Sigmoid colon (tissue), 6 donors: ENCODE measurements at regions not wholly inside any gene's neighbourhood (a gene's known extent, or its start where the extent isn't known, plus 50 kb on each side); places are given as distances from the start of the nearest gene placed in this dataset.
"Not testable (repeated sequence)": the region's sequence is repeated elsewhere in the genome, so short reads cannot be mapped to it uniquely, and the experiment has no call there.

ENCODE experiments used
- DNase-seq: peaks from one replicate; pipeline ENCODE4 v3.0.0-alpha.2; 2019
- H3K27ac ChIP-seq, 4 donors: fragments of 200-600 bp; sonication (generic); one replicate each; pipeline ENCODE4 v1.5.1; 2016 to 2019; ENCODE audit warnings: mild to moderate bottlenecking in 1 of 4
- H3K27me3 ChIP-seq, 3 donors: fragments of 200-600 bp; sonication (generic); one replicate each; pipeline ENCODE4 v1.5.1; 2019; ENCODE audit warnings: mild to moderate bottlenecking in 1 of 3
- H3K36me3 ChIP-seq, 4 donors: fragments of 200-600 bp; sonication (generic); one replicate each; pipeline ENCODE4 v1.5.1; 2016 to 2019
- H3K4me1 ChIP-seq, 4 donors: fragments of 200-600 bp; sonication (generic); one replicate each; pipeline ENCODE4 v1.5.1; 2017 to 2019
- H3K4me3 ChIP-seq, 4 donors: fragments of 200-600 bp; sonication (generic); one replicate each; pipeline ENCODE4 v1.5.1; 2017 to 2019; ENCODE audit warnings: mild to moderate bottlenecking in 2 of 4, moderate library complexity in 1 of 4
- H3K9me3 ChIP-seq, 4 donors: fragments of 200-600 bp in 3 of 4; sonication (generic) in 3 of 4; one replicate each; pipeline versions ENCODE4 v1.5.1 to v1.6.1; 2013 to 2019
- EP300 ChIP-seq, 4 donors: sonication (generic); formaldehyde crosslinking; IDR thresholded peaks; one replicate each; pipeline ENCODE4 v1.6.1; 2017; ENCODE audit warnings: antibody characterized with exemption in 4 of 4
- POLR2A ChIP-seq, 2 donors: fragments of 450-650 bp; IDR thresholded peaks; one replicate each; pipeline ENCODE4 v1.6.1; 2016; ENCODE audit warnings: antibody characterized with exemption in 2 of 2, mild to moderate bottlenecking in 2 of 2, moderate library complexity in 2 of 2
- POLR2AphosphoS5 ChIP-seq, 4 donors: sonication (generic); formaldehyde crosslinking; IDR thresholded peaks; one replicate each; pipeline ENCODE4 v1.6.1; 2017; ENCODE audit warnings: antibody characterized with exemption in 4 of 4
- WGBS, 2 donors: extraction: QIAGEN DNeasy Blood & Tissue Kit; methylation state at CpG; one replicate each; pipeline ENCODE4 v1.1.7; 2013; 5-methylcytosine and 5-hydroxymethylcytosine counted together
- intact Hi-C: fragments of 100-400 bp; cut with DNase I; formaldehyde crosslinking; loops from one replicate; pipeline ENCODE4 v1.15.1; 2023
- TF ChIP-seq, protein P1 (sequence below), 4 experiments: fragments of 450-650 bp in 3 of 4; fragments of 200-600 bp in 1 of 4; IDR thresholded peaks; one replicate each; pipeline ENCODE4 v1.5.1; 2016 to 2019; ENCODE audit warnings: antibody characterized with exemption in 4 of 4, mild to moderate bottlenecking in 3 of 4, moderate library complexity in 2 of 4
- donor health status: healthy with polysubstance abuse.
- donor health status: healthy.

DNA sequence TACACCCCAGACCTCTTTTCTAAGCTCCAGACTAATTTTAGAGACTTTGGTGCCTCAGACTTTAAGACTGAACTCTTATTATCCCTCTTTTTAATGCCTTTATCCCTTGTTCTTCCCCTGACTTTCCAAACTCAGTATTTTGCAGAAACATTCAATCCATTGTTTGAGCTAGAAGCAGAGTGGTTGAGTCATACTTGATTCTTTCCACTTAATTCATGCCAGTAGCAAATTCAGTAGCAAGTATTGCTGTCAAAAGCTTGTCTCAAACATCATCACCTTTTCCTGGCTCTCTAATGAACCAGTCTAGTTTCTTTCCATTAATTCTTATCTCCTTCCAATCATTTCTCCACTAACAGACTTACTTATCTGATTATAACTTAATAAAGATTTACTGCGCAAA, 699.7 kb upstream of the ZNF804A start:
- WGBS, 2 donors, result 97 to 100% methylated on average over 1 of the region's 1 CpG
- Histone ChIP-seq H3K27me3 (no peaks in the 10 kb centered on the region), H3K9me3 (no peaks in the 10 kb centered on the region), H3K4me1 (peaks cover 0 to 10% (median 2%) of the 10 kb centered on the region in 4 donors), H3K4me3 (no peak overlapping the region), H3K27ac (no peak overlapping the region), H3K36me3 (no peaks in the 10 kb centered on the region)
- TF ChIP-seq, protein P1, sequence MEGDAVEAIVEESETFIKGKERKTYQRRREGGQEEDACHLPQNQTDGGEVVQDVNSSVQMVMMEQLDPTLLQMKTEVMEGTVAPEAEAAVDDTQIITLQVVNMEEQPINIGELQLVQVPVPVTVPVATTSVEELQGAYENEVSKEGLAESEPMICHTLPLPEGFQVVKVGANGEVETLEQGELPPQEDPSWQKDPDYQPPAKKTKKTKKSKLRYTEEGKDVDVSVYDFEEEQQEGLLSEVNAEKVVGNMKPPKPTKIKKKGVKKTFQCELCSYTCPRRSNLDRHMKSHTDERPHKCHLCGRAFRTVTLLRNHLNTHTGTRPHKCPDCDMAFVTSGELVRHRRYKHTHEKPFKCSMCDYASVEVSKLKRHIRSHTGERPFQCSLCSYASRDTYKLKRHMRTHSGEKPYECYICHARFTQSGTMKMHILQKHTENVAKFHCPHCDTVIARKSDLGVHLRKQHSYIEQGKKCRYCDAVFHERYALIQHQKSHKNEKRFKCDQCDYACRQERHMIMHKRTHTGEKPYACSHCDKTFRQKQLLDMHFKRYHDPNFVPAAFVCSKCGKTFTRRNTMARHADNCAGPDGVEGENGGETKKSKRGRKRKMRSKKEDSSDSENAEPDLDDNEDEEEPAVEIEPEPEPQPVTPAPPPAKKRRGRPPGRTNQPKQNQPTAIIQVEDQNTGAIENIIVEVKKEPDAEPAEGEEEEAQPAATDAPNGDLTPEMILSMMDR (IDR thresholded peaks at IDR 0.05), result no peak
- no peak for TF ChIP-seq EP300 (IDR thresholded peaks at IDR 0.05)
- no peak for TF ChIP-seq POLR2AphosphoS5 (IDR thresholded peaks at IDR 0.05)
- no peak for TF ChIP-seq POLR2A (IDR thresholded peaks at IDR 0.05)
- DNase-seq, result no peak
- intact Hi-C loops, result no loop called here

DNA sequence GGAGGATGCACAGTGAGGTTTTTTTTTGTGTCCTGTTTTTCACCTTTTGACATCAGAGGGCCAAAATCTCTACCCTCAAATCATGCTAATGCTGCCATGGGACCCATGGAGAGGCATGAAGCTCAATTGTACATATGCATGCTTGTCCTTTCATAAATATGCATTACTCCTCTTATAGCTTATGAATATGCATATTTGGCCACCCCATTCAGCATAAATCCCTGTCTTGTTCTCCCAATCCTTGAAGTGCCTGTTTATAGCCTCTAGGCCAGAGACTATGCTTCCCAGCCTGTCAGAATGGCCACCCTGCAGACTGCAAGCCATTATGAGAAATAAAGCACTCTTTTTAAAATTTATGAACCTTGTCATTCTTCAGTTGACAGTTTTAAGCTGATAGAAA, 696.4 kb upstream of the ZNF804A start:
- intact Hi-C loops, result no loop called here
- H3K27ac ChIP-seq, result no peak overlapping the region
- H3K27me3 ChIP-seq, result no peaks in the 10 kb centered on the region
- TF ChIP-seq POLR2A (IDR thresholded peaks at IDR 0.05), result no peak
- TF ChIP-seq POLR2AphosphoS5 (IDR thresholded peaks at IDR 0.05), result no peak
- TF ChIP-seq EP300 (IDR thresholded peaks at IDR 0.05), result no peak
- TF ChIP-seq, protein P1 (IDR thresholded peaks at IDR 0.05), result no peak
- H3K4me3 ChIP-seq, result no peak overlapping the region
- DNase-seq, result no peak
- no peaks in the 10 kb centered on the region for H3K9me3 ChIP-seq
- peaks cover 0 to 10% (median 2%) of the 10 kb centered on the region in 4 donors for H3K4me1 ChIP-seq
- no peaks in the 10 kb centered on the region for H3K36me3 ChIP-seq

DNA sequence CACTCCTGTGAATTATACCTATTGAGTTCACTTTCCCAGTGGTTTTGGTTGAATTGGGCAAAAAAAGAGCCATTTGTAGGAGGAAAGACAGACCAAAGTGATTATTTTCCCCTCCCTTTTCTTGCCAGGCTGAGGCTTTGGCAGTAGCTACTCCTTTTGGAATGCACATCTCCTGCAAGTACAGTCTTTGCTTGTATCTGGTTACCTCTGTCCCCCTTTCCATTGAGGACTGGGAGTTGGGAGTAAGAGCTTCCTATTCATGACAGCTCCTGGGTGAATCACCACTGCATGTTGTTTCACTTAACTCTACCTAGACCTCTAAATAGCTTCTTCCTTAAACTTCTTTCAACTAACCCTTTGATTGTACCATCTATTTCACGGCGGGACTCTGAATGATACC, 695.3 kb upstream of the ZNF804A start:
- WGBS, 2 donors, result 96 to 97% methylated on average over 2 of the region's 2 CpGs

DNA sequence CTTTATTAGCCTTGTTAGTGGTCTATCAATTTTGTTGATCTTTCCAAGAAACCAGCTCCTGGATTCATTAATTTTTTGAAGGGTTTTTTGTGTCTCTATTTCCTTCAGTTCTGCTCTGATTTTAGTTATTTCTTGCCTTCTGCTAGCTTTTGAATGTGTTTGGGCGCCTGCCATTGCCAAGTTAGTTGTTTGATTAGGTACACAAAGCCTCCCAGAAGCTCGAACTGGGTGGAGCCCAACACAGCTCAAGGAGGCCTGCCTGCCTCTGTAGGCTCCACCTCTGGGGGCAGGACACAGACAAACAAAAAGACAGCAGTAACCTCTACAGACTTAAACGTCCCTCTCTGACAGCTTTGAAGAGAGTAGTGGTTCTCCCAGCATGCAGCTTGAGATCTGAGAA, 682.3 kb upstream of the ZNF804A start:
- H3K27ac ChIP-seq, H3K27me3 ChIP-seq, H3K4me1 ChIP-seq, intact Hi-C loops, H3K36me3 ChIP-seq, DNase-seq, H3K4me3 ChIP-seq, H3K9me3 ChIP-seq: not testable (repeated sequence)
- WGBS, 2 donors, result 35 to 71% methylated on average over 3 of the region's 3 CpGs

More for the DNA sequence above, 695.3 kb upstream of the ZNF804A start:
- Histone ChIP-seq H3K27me3 (no peaks in the 10 kb centered on the region), H3K4me3 (no peak overlapping the region), H3K27ac (no peak overlapping the region), H3K9me3 (no peaks in the 10 kb centered on the region), H3K4me1 (peaks cover 0 to 10% (median 2%) of the 10 kb centered on the region in 4 donors), H3K36me3 (no peaks in the 10 kb centered on the region)
- intact Hi-C loops, result no loop called here
- TF ChIP-seq, protein P1 (IDR thresholded peaks at IDR 0.05), result no peak
- TF ChIP-seq POLR2A (IDR thresholded peaks at IDR 0.05) (no peak), EP300 (IDR thresholded peaks at IDR 0.05) (no peak), POLR2AphosphoS5 (IDR thresholded peaks at IDR 0.05) (no peak)
- no peak for DNase-seq

DNA sequence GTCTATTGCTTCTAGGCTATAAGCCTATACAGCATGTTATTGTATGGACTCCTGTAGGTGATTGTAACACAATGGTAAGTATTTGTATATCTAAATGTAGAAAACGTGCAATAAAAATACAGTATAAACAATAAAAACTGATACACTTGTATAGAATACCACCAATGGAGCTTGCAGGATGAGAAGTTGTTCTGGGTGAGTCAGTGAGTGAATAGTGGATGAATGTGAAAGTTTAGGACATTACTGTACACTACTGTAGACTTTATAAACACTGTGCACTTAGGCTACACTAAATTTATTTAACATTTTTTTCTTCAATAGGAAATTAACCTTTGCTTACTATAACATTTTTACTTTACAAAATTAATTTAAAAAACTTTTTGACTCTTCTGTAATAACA, 679.2 kb upstream of the ZNF804A start:
- H3K9me3 ChIP-seq, result no peaks in the 10 kb centered on the region
- no peaks in the 10 kb centered on the region for H3K36me3 ChIP-seq
- no peak overlapping the region for H3K27ac ChIP-seq
- TF ChIP-seq, protein P1 (IDR thresholded peaks at IDR 0.05), result no peak
- TF ChIP-seq EP300 (IDR thresholded peaks at IDR 0.05) (no peak), POLR2A (IDR thresholded peaks at IDR 0.05) (no peak), POLR2AphosphoS5 (IDR thresholded peaks at IDR 0.05) (no peak)
- no peaks in the 10 kb centered on the region for H3K27me3 ChIP-seq
- WGBS, 2 donors, result 34 to 68% methylated on average over 1 of the region's 1 CpG
- H3K4me3 ChIP-seq, result no peak overlapping the region
- no peak for DNase-seq
- intact Hi-C loops, result no loop called here
- no peaks in the 10 kb centered on the region for H3K4me1 ChIP-seq
